H1 (cell line): ENCODE measurements at regions not wholly inside any gene's neighbourhood (a gene's known extent, or its start where the extent isn't known, plus 50 kb on each side); places are given as distances from the start of the nearest gene placed in this dataset.

Experiments used
- CTBP2 ChIP-seq: IDR thresholded peaks from 2 replicates; pipeline ENCODE4 v1.7.0; 2011; ENCODE audit warnings: borderline replicate concordance, mild to moderate bottlenecking, moderate library complexity, mixed read lengths, low read length; ENCODE audit not compliant: insufficient read depth, insufficient read length
- POLR2A ChIP-seq, 2 experiments: IDR thresholded peaks; 1 replicate in 1 of 2; 2 replicates in 1 of 2; pipeline ENCODE4 v1.6.1; 2011; ENCODE audit warnings: low read depth in 2 of 2, low read length in 2 of 2, mild to moderate bottlenecking in 2 of 2; ENCODE audit errors: control extremely low read depth in 1 of 2
- SIRT6 ChIP-seq: IDR thresholded peaks from one replicate; pipeline ENCODE4 v1.7.1; 2012; ENCODE audit warnings: low read length, inconsistent platforms

DNA sequence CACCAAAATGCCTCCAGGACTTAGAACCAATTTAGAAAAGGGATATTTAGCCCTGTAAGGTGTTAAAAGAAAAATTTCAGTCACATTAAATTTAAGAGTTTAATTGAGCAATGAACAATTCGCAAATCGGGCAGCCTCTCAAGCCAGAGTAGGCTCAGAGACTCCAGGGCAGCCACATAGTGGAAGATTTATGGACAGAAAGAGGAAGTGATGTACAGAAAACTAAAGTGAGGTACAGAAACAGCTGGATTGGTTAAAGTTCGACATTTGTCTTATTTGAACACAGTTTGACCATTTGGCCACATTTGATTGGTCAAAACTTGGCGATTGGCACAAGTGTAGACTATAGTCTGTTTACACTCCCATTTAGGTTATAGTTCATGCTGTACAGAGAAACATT, 525.9 kb upstream of the ZNF608 start (continued):
- TF ChIP-seq POLR2A (IDR thresholded peaks at IDR 0.05; ENCODE audit: control extremely low read depth in 1 of 2, low read depth in 2 of 2, low read length in 2 of 2) (no peak), CTBP2 (no peak), SIRT6 (no peak)
